Erythroblast (primary cell): ENCODE measurements at regions not wholly inside any gene's neighbourhood (a gene's known extent, or its start where the extent isn't known, plus 50 kb on each side); places are given as distances from the start of the nearest gene placed in this dataset.
"Not testable (repeated sequence)": the region's sequence is repeated elsewhere in the genome, so short reads cannot be mapped to it uniquely, and the experiment has no call there.

Experiments
- GATA1 ChIP-seq: IDR thresholded peaks from 2 replicates; pipeline ENCODE4 v1.6.1; 2011; ENCODE audit warnings: low read depth, mild to moderate bottlenecking, control low read depth, low read length, moderate library complexity
- POLR2A ChIP-seq: IDR thresholded peaks from 2 replicates; pipeline ENCODE4 v1.6.1; 2011; ENCODE audit warnings: mild to moderate bottlenecking, low read length

DNA sequence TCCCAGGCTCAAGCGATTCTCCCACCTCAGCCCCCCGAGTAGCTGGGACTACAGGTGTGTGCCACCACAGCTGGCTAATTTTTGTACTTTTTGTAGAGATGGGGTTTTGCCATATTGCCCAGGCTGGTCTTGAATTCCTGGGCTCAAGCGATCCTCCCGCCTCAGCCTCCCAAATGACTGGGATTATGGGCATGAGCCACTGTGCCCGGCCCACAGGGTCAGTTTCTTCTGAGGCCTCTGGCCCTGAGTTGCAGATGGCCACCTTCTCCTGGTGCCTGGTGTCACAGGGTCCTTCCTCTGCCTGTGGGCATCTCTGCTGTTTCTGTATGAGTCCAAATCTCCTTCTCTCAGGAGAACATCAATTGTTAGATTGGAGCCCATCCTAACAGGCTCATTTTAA, 121.4 kb upstream of the TNRC6C start:
- TF ChIP-seq POLR2A, GATA1: not testable (repeated sequence)
